Tibial nerve (tissue), 3 donors: ENCODE measurements at regions not wholly inside any gene's neighbourhood (a gene's known extent, or its start where the extent isn't known, plus 50 kb on each side); places are given as distances from the start of the nearest gene placed in this dataset.

ENCODE experiments used
- POLR2A ChIP-seq, 2 donors: fragments of 450-650 bp; IDR thresholded peaks; one replicate each; pipeline ENCODE4 v1.6.1; 2017; ENCODE audit warnings: antibody characterized with exemption in 2 of 2, mild to moderate bottlenecking in 2 of 2, moderate library complexity in 2 of 2
- TF ChIP-seq, protein P1 (sequence below), 5 experiments: fragments of 200-600 bp in 3 of 5; fragments of 450-650 bp in 2 of 5; sonication (generic) in 3 of 5; IDR thresholded peaks; one replicate each; pipeline ENCODE4 v1.5.1; 2016 to 2019; ENCODE audit warnings: antibody characterized with exemption in 5 of 5, mild to moderate bottlenecking in 3 of 5, moderate library complexity in 2 of 5

GRCh38 chr7:79998363-79998762, 136.3 kb upstream of the GNAI1 start:
- TF ChIP-seq, protein P1, sequence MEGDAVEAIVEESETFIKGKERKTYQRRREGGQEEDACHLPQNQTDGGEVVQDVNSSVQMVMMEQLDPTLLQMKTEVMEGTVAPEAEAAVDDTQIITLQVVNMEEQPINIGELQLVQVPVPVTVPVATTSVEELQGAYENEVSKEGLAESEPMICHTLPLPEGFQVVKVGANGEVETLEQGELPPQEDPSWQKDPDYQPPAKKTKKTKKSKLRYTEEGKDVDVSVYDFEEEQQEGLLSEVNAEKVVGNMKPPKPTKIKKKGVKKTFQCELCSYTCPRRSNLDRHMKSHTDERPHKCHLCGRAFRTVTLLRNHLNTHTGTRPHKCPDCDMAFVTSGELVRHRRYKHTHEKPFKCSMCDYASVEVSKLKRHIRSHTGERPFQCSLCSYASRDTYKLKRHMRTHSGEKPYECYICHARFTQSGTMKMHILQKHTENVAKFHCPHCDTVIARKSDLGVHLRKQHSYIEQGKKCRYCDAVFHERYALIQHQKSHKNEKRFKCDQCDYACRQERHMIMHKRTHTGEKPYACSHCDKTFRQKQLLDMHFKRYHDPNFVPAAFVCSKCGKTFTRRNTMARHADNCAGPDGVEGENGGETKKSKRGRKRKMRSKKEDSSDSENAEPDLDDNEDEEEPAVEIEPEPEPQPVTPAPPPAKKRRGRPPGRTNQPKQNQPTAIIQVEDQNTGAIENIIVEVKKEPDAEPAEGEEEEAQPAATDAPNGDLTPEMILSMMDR (IDR thresholded peaks at IDR 0.05) = no peak
- no peak for TF ChIP-seq POLR2A (IDR thresholded peaks at IDR 0.05)
